ENCODE measurements at regions not wholly inside any gene's neighbourhood (a gene's known extent, or its start where the extent isn't known, plus 50 kb on each side); places are given as distances from the start of the nearest gene placed in this dataset.

GRCh38 chr9:2904242-2904930 lies 60.5 kb upstream of the PUM3 start:
- 58 to 62% methylated on average over 2 of the region's 2 CpGs for WGBS, 2 donors
- H3K36me3 ChIP-seq: no peaks in the 10 kb centered on the region
- H3K4me3 ChIP-seq (replicated peaks in 1 of 3): no peak overlapping the region
- DNase-seq: no peak
- intact Hi-C loops (cut with DNase I): no loop called here
- no peaks in the 10 kb centered on the region for H3K27me3 ChIP-seq
- TF ChIP-seq POLR2A (IDR thresholded peaks at IDR 0.05) (no peak), CTCF (IDR thresholded peaks at IDR 0.05) (no peak)
- H3K27ac ChIP-seq: no peak overlapping the region
- H3K9me3 ChIP-seq: no peaks in the 10 kb centered on the region
- no peaks in the 10 kb centered on the region for H3K4me1 ChIP-seq
